Bronchial epithelial cell (primary cell): ENCODE measurements at regions not wholly inside any gene's neighbourhood (a gene's known extent, or its start where the extent isn't known, plus 50 kb on each side); places are given as distances from the start of the nearest gene placed in this dataset.
A peak's percentile ranks its signal among the peaks of the same experiment; 100 is the strongest.
"Not testable (repeated sequence)": the region's sequence is repeated elsewhere in the genome, so short reads cannot be mapped to it uniquely, and the experiment has no call there.

Experiments
- DNase-seq: peaks from one replicate; pipeline ENCODE4 v3.0.0-alpha.2; 2010; ENCODE audit warnings: low read depth
- FAIRE-seq: peaks from 2 replicates; lab custom pipeline; 2011; peaks lifted over from hg19 to GRCh38; lab: Jason Lieb, UNC
- H3K27me3 ChIP-seq: 2 replicates; pipeline ENCODE4 v1.5.1; 2011; ENCODE audit warnings: low read length; ENCODE audit not compliant: control insufficient read depth, insufficient read depth
- H3K36me3 ChIP-seq: 2 replicates; pipeline ENCODE4 v1.5.1; 2011; ENCODE audit warnings: low read length; ENCODE audit not compliant: control insufficient read depth, insufficient read depth
- H3K4me3 ChIP-seq: 2 replicates; pipeline ENCODE4 v1.5.1; 2011; ENCODE audit warnings: mild to moderate bottlenecking, low read depth, low read length, control low read depth
- CTCF ChIP-seq: IDR thresholded peaks from 2 replicates; pipeline ENCODE4 v1.5.1; 2011; ENCODE audit warnings: mild to moderate bottlenecking, moderate library complexity, low read length, control low read depth, inconsistent platforms; ENCODE audit not compliant: insufficient read depth, severe bottlenecking

- Histone ChIP-seq H3K27me3 (no peaks in the 10 kb centered on the region), H3K4me3 (no peak overlapping the region), H3K36me3 (no peaks in the 10 kb centered on the region)
- DNase-seq (no peak), FAIRE-seq (no peak)
- TF ChIP-seq CTCF: no peak
These were observed 65.5 kb downstream of the RBMY1A1 start for GRCh38 chrY:21600170-21600569.

- no peak overlapping the region for H3K4me3 ChIP-seq
These were observed 66.8 kb downstream of the RBMY1A1 start for GRCh38 chrY:21601524-21601923.

GRCh38 chrY:21602590-21602989 is 67.9 kb downstream of the RBMY1A1 start:
- DNase-seq (peak; percentile 33), FAIRE-seq (no peak)
- Histone ChIP-seq H3K4me3 (no peak overlapping the region), H3K36me3 (no peaks in the 10 kb centered on the region), H3K27me3 (no peaks in the 10 kb centered on the region)
- no peak for TF ChIP-seq CTCF

More at GRCh38 chrY:21601524-21601923, 66.8 kb downstream of the RBMY1A1 start:
- no peak for TF ChIP-seq CTCF
- no peak for DNase-seq
- Histone ChIP-seq H3K27me3 (no peaks in the 10 kb centered on the region), H3K36me3 (no peaks in the 10 kb centered on the region)
- no peak for FAIRE-seq

GRCh38 chrY:21636137-21636536 is 101.5 kb downstream of the RBMY1A1 start:
- Histone ChIP-seq H3K36me3 (no peaks in the 10 kb centered on the region), H3K4me3 (no peak overlapping the region), H3K27me3 (no peaks in the 10 kb centered on the region)
- DNase-seq: no peak
- no peak for FAIRE-seq
- TF ChIP-seq CTCF: no peak

GRCh38 chrY:21650496-21650895 is 115.8 kb downstream of the RBMY1A1 start:
- no peak for DNase-seq
- no peak for TF ChIP-seq CTCF
- Histone ChIP-seq H3K4me3 (no peak overlapping the region), H3K36me3 (no peaks in the 10 kb centered on the region), H3K27me3 (no peaks in the 10 kb centered on the region)
- FAIRE-seq: no peak

GRCh38 chrY:21659057-21659456 is 124.4 kb downstream of the RBMY1A1 start:
- not testable (repeated sequence) for H3K27me3 ChIP-seq, FAIRE-seq, H3K36me3 ChIP-seq, H3K4me3 ChIP-seq
- peak; percentile 49 for DNase-seq

GRCh38 chrY:21679590-21679989 is 144.9 kb downstream of the RBMY1A1 start:
- DNase-seq: peak; percentile 41
- not testable (repeated sequence) for H3K4me3 ChIP-seq, FAIRE-seq, H3K36me3 ChIP-seq, H3K27me3 ChIP-seq

GRCh38 chrY:21686369-21686768 is 151.7 kb downstream of the RBMY1A1 start:
- not testable (repeated sequence) for H3K27me3 ChIP-seq

GRCh38 chrY:21701951-21702350 is 167.3 kb downstream of the RBMY1A1 start:
- not testable (repeated sequence) for DNase-seq, FAIRE-seq, H3K27me3 ChIP-seq

More at GRCh38 chrY:21686369-21686768, 151.7 kb downstream of the RBMY1A1 start:
- not testable (repeated sequence) for H3K4me3 ChIP-seq, FAIRE-seq, H3K36me3 ChIP-seq
- peak; percentile 3 for DNase-seq

GRCh38 chrY:21702927-21703326 is 168.2 kb downstream of the RBMY1A1 start:
- peak; percentile 2 for DNase-seq
- FAIRE-seq, H3K27me3 ChIP-seq: not testable (repeated sequence)

More at GRCh38 chrY:21701951-21702350, 167.3 kb downstream of the RBMY1A1 start:
- H3K4me3 ChIP-seq, H3K36me3 ChIP-seq: not testable (repeated sequence)

More at GRCh38 chrY:21702927-21703326, 168.2 kb downstream of the RBMY1A1 start:
- H3K4me3 ChIP-seq, H3K36me3 ChIP-seq: not testable (repeated sequence)
